GM12891 (cell line): ENCODE measurements at regions not wholly inside any gene's neighbourhood (a gene's known extent, or its start where the extent isn't known, plus 50 kb on each side); places are given as distances from the start of the nearest gene placed in this dataset.

Experiments
- POLR2A ChIP-seq: IDR thresholded peaks from 2 replicates; pipeline ENCODE4 v1.6.1; 2011; ENCODE audit warnings: low read depth, low read length, control low read depth
- POLR2AphosphoS5 ChIP-seq: IDR thresholded peaks from 2 replicates; pipeline ENCODE4 v1.6.1; 2011; ENCODE audit warnings: low read depth, low read length, control low read depth
- SPI1 ChIP-seq: IDR thresholded peaks from 2 replicates; pipeline ENCODE4 v1.6.1; 2011; ENCODE audit warnings: low read depth, low read length, control low read depth
- TAF1 ChIP-seq: IDR thresholded peaks from 2 replicates; pipeline ENCODE4 v1.6.1; 2011; ENCODE audit warnings: low read depth, low read length, control low read depth

DNA sequence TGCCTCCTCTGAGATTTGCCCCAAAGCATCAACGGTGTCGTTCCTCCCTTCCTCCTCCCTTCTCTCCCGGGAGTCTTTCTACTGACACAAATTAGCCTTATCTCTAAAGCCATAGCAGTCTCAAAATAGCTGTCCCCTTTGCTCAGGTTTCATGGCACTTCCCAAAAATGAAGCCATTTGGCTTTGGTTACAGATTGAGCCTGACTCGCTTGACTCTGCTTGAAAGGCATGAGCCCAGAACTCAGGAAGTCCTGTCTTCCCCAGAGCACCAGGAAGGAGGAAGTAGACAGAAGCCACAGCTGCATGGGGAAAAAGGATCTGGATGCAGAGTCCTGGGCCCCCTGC lies 234.4 kb upstream of the RGPD4 start:
- no peak for TF ChIP-seq POLR2A
- TF ChIP-seq POLR2AphosphoS5: no peak
- TF ChIP-seq SPI1: no peak
- no peak for TF ChIP-seq TAF1
